Vagina (tissue), 2 donors: ENCODE measurements at regions not wholly inside any gene's neighbourhood (a gene's known extent, or its start where the extent isn't known, plus 50 kb on each side); places are given as distances from the start of the nearest gene placed in this dataset.
A peak's percentile ranks its signal among the peaks of the same experiment; 100 is the strongest.
"Not testable (repeated sequence)": the region's sequence is repeated elsewhere in the genome, so short reads cannot be mapped to it uniquely, and the experiment has no call there.

Source experiments
- DNase-seq, 2 donors: peaks; one replicate each; pipeline ENCODE4 v3.0.0-alpha.2; 2017; ENCODE audit errors: extremely low spot score in 2 of 2
- H3K27ac ChIP-seq: fragments of 200-600 bp; sonication (generic); one replicate; pipeline ENCODE4 v1.5.1; 2019
- H3K27me3 ChIP-seq: fragments of 200-600 bp; sonication (generic); one replicate; pipeline ENCODE4 v1.5.1; 2019
- H3K36me3 ChIP-seq, 2 donors: fragments of 200-600 bp; sonication (generic); one replicate each; pipeline ENCODE4 v1.5.1; 2017 to 2019
- H3K4me1 ChIP-seq: fragments of 200-600 bp; sonication (generic); one replicate; pipeline ENCODE4 v1.5.1; 2019
- H3K4me3 ChIP-seq, 2 donors: fragments of 200-600 bp; sonication (generic); 1 replicate in 1 of 2; 2 replicates in 1 of 2; pipeline ENCODE4 v1.5.1; 2016 to 2019
- H3K9me3 ChIP-seq: fragments of 200-600 bp; sonication (generic); one replicate; pipeline ENCODE4 v1.5.1; 2019
- CTCF ChIP-seq, 3 experiments: fragments of 450-650 bp in 2 of 3; fragments of 200-600 bp in 1 of 3; sonication (generic) in 1 of 3; IDR thresholded peaks; one replicate each; pipeline ENCODE4 v1.5.1; 2017 to 2019; ENCODE audit warnings: antibody characterized with exemption in 3 of 3, mild to moderate bottlenecking in 2 of 3, moderate library complexity in 2 of 3
- POLR2A ChIP-seq, 2 donors: fragments of 450-650 bp; IDR thresholded peaks; one replicate each; pipeline ENCODE4 v1.6.1; 2017; ENCODE audit warnings: antibody characterized with exemption in 2 of 2, mild to moderate bottlenecking in 2 of 2, moderate library complexity in 2 of 2
- POLR2AphosphoS5 ChIP-seq, 2 donors: sonication (generic); formaldehyde crosslinking; IDR thresholded peaks; one replicate each; pipeline ENCODE4 v1.9.0; 2017; ENCODE audit warnings: antibody characterized with exemption in 2 of 2, mild to moderate bottlenecking in 2 of 2, low read depth in 1 of 2; ENCODE audit not compliant: insufficient read depth in 1 of 2
- intact Hi-C: fragments of 100-400 bp; cut with DNase I; formaldehyde crosslinking; loops from one replicate; pipeline ENCODE4 v1.15.1; 2023

GRCh38 chr12:131266591-131267467 lies 313.1 kb downstream of the ADGRD1 start:
- Histone ChIP-seq H3K27me3 (no peaks in the 10 kb centered on the region), H3K4me1 (peaks cover 16% of the 10 kb centered on the region), H3K9me3 (no peaks in the 10 kb centered on the region), H3K36me3 (no peaks in the 10 kb centered on the region), H3K27ac (peak overlapping the region; percentile 56), H3K4me3 (no peak overlapping the region)
- TF ChIP-seq POLR2AphosphoS5 (IDR thresholded peaks at IDR 0.05; ENCODE audit: insufficient read depth in 1 of 2, low read depth in 1 of 2) (no peak), POLR2A (IDR thresholded peaks at IDR 0.05) (no peak)
- no peak for DNase-seq
- intact Hi-C loops: no loop called here

GRCh38 chr12:131267576-131267975 lies 313.9 kb downstream of the ADGRD1 start:
- Histone ChIP-seq H3K4me1 (peaks cover 16% of the 10 kb centered on the region), H3K27ac (peak overlapping the region; percentile 56), H3K27me3 (no peaks in the 10 kb centered on the region), H3K9me3 (no peaks in the 10 kb centered on the region), H3K4me3 (no peak overlapping the region), H3K36me3 (no peaks in the 10 kb centered on the region)
- intact Hi-C loops: no loop called here
- no peak for DNase-seq
- TF ChIP-seq POLR2A (IDR thresholded peaks at IDR 0.05) (no peak), POLR2AphosphoS5 (IDR thresholded peaks at IDR 0.05; ENCODE audit: insufficient read depth in 1 of 2, low read depth in 1 of 2) (no peak), CTCF (IDR thresholded peaks at IDR 0.05) (no peak)

- H3K27ac ChIP-seq: peak overlapping the region; percentile 56
- peaks cover 16% of the 10 kb centered on the region for H3K4me1 ChIP-seq
- H3K27me3 ChIP-seq, H3K36me3 ChIP-seq, H3K4me3 ChIP-seq, DNase-seq, intact Hi-C loops, H3K9me3 ChIP-seq: not testable (repeated sequence)
- peak in 1 of 2 donors; percentile 61 for TF ChIP-seq POLR2AphosphoS5 (IDR thresholded peaks at IDR 0.05; ENCODE audit: insufficient read depth in 1 of 2, low read depth in 1 of 2)
Measured at GRCh38 chr12:131268123-131268522, 314.4 kb downstream of the ADGRD1 start.

GRCh38 chr12:131268571-131268970 lies 314.9 kb downstream of the ADGRD1 start:
- H3K27me3 ChIP-seq, intact Hi-C loops, DNase-seq, H3K4me3 ChIP-seq, H3K36me3 ChIP-seq, H3K9me3 ChIP-seq: not testable (repeated sequence)
- Histone ChIP-seq H3K4me1 (peaks cover 16% of the 10 kb centered on the region), H3K27ac (peak overlapping the region; percentile 20)

- Histone ChIP-seq H3K4me1 (peaks cover 16% of the 10 kb centered on the region), H3K36me3 (no peaks in the 10 kb centered on the region), H3K9me3 (no peaks in the 10 kb centered on the region), H3K27me3 (no peaks in the 10 kb centered on the region), H3K4me3 (no peak overlapping the region), H3K27ac (no peak overlapping the region)
- intact Hi-C loops: no loop called here
- DNase-seq: no peak
- TF ChIP-seq CTCF (IDR thresholded peaks at IDR 0.05) (no peak), POLR2A (IDR thresholded peaks at IDR 0.05) (no peak), POLR2AphosphoS5 (IDR thresholded peaks at IDR 0.05; ENCODE audit: insufficient read depth in 1 of 2, low read depth in 1 of 2) (no peak)
Measured at GRCh38 chr12:131269551-131269950, 315.8 kb downstream of the ADGRD1 start.

- peaks cover 16% of the 10 kb centered on the region for H3K4me1 ChIP-seq
- H3K27ac ChIP-seq, DNase-seq, H3K36me3 ChIP-seq, intact Hi-C loops, H3K4me3 ChIP-seq, H3K9me3 ChIP-seq, H3K27me3 ChIP-seq: not testable (repeated sequence)
Measured at GRCh38 chr12:131269977-131270376, 316.3 kb downstream of the ADGRD1 start.

- no peak for DNase-seq
- intact Hi-C loops: no loop called here
- H3K27me3 ChIP-seq: no peaks in the 10 kb centered on the region
Measured at GRCh38 chr12:131271724-131272123, 318.0 kb downstream of the ADGRD1 start.

GRCh38 chr12:131272283-131272814 lies 318.6 kb downstream of the ADGRD1 start:
- H3K27ac ChIP-seq, H3K36me3 ChIP-seq, intact Hi-C loops: not testable (repeated sequence)

More at GRCh38 chr12:131271724-131272123, 318.0 kb downstream of the ADGRD1 start:
- Histone ChIP-seq H3K4me1 (peaks cover 12% of the 10 kb centered on the region), H3K4me3 (no peak overlapping the region), H3K36me3 (no peaks in the 10 kb centered on the region), H3K9me3 (no peaks in the 10 kb centered on the region), H3K27ac (no peak overlapping the region)
- TF ChIP-seq POLR2A (IDR thresholded peaks at IDR 0.05) (no peak), POLR2AphosphoS5 (IDR thresholded peaks at IDR 0.05; ENCODE audit: insufficient read depth in 1 of 2, low read depth in 1 of 2) (no peak), CTCF (IDR thresholded peaks at IDR 0.05) (no peak)

More at GRCh38 chr12:131272283-131272814, 318.6 kb downstream of the ADGRD1 start:
- not testable (repeated sequence) for H3K4me3 ChIP-seq, H3K27me3 ChIP-seq, H3K9me3 ChIP-seq, H3K4me1 ChIP-seq, DNase-seq
